Ovary (tissue), 7 donors: ENCODE measurements at regions not wholly inside any gene's neighbourhood (a gene's known extent, or its start where the extent isn't known, plus 50 kb on each side); places are given as distances from the start of the nearest gene placed in this dataset.
"Not testable (repeated sequence)": the region's sequence is repeated elsewhere in the genome, so short reads cannot be mapped to it uniquely, and the experiment has no call there.

Experiments
- DNase-seq, 5 donors: peaks; one replicate each; pipeline ENCODE4 v3.0.0-alpha.2; 2019 to 2020
- H3K27ac ChIP-seq, 2 donors: fragments of 200-600 bp; one replicate each; pipeline versions ENCODE4 v1.5.1 to v1.8.0; 2019 to 2022
- H3K27me3 ChIP-seq: fragments of 200-600 bp; one replicate; pipeline ENCODE4 v1.8.0; 2022
- H3K36me3 ChIP-seq: fragments of 200-600 bp; sonication (generic); one replicate; pipeline ENCODE4 v1.5.1; 2019
- H3K4me1 ChIP-seq: one replicate; pipeline ENCODE4 v1.8.1; 2013; ENCODE audit warnings: mild to moderate bottlenecking, moderate library complexity; ENCODE audit not compliant: insufficient read depth
- H3K4me3 ChIP-seq: fragments of 200-600 bp; sonication (generic); one replicate; pipeline ENCODE4 v1.5.1; 2017
- H3K9me3 ChIP-seq, 2 donors: fragments of 200-600 bp in 1 of 2; sonication (generic) in 1 of 2; one replicate each; pipeline versions ENCODE4 v1.5.1 to v1.8.1; 2013 to 2019; ENCODE audit warnings: mild to moderate bottlenecking in 1 of 2, moderate library complexity in 1 of 2
- EP300 ChIP-seq: sonication (generic); formaldehyde crosslinking; IDR thresholded peaks from one replicate; pipeline ENCODE4 v1.6.1; 2017; ENCODE audit warnings: antibody characterized with exemption
- POLR2A ChIP-seq: fragments of 450-650 bp; IDR thresholded peaks from one replicate; pipeline ENCODE4 v1.6.1; 2017; ENCODE audit warnings: antibody characterized with exemption, mild to moderate bottlenecking, moderate library complexity
- WGBS, 3 donors: extraction: QIAGEN DNeasy Blood & Tissue Kit in 1 of 3; methylation state at CpG; one replicate each; pipeline versions ENCODE4 v1.1.5 to v1.1.7; 2013 to 2017; 5-methylcytosine and 5-hydroxymethylcytosine counted together
- intact Hi-C, 4 donors: fragments of 100-400 bp; cut with DNase I; formaldehyde crosslinking; loops; one replicate each; pipeline versions ENCODE4 v1.11.0 to v1.15.1; 2022 to 2023
- TF ChIP-seq, protein P1 (sequence below), 3 donors: fragments of 450-650 bp in 2 of 3; fragments of 200-600 bp in 1 of 3; IDR thresholded peaks; one replicate each; pipeline versions ENCODE4 v1.5.1 to v1.8.0; 2016 to 2022; ENCODE audit warnings: antibody characterized with exemption in 3 of 3, mild to moderate bottlenecking in 1 of 3
- donor health status: DM: no; HTN: no; CAD: no; lungs with moderate emphysema.
- donor health status: DM: no; HTN: no; CAD: no.
- donor health status: Bipolar disorder and iron deficiency.
- donor health status: DM: no; HTN: no; CAD: no.
- donor health status: DM: yes; HTN: yes; CAD: no.

DNA sequence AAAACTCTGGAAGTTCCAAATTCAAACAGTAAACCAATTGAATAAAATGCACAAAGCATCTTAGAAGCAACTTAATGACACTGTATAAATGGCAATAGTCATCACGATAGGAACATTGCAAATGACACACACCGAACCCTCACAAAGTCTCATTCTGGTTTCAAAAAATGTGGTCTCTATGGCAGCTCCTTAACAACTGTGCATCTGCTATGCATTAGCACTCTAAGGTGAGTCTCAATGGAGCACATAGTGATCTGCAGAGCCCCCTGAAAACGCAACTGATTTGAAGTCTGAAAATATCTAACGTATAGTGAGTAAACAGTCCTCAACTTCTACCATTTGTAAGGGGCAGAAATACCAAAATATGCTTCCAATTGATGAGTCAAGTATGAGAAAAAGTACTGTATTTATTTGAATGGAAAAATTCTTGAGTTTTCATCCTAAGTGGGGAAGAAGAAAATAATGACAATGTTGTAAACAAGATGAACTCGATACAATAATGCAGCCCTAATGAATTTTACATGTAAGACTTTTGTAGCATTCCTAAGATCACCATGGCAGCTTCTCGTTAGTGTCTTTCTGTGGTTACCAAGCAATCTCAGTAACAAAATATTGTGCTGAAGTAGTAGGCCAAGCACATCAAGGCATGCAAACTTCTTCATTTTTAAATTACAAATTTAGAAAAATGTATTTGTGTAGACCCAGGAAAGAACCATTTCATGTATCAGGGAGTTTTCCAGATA lies 517.5 kb upstream of the FAM174A start:
- H3K27me3 ChIP-seq: no peaks in the 10 kb centered on the region
- no peaks in the 10 kb centered on the region for H3K9me3 ChIP-seq
- no peak overlapping the region for H3K4me3 ChIP-seq
- H3K27ac ChIP-seq: no peak overlapping the region
- WGBS, 3 donors: 72 to 78% (median 75%) methylated on average over 6 of the region's 6 CpGs
- H3K36me3 ChIP-seq: no peaks in the 10 kb centered on the region
- intact Hi-C loops: no loop called here
- no peak for DNase-seq
- H3K4me1 ChIP-seq: no peaks in the 10 kb centered on the region
- no peak for TF ChIP-seq EP300
- no peak for TF ChIP-seq POLR2A
- TF ChIP-seq, protein P1, sequence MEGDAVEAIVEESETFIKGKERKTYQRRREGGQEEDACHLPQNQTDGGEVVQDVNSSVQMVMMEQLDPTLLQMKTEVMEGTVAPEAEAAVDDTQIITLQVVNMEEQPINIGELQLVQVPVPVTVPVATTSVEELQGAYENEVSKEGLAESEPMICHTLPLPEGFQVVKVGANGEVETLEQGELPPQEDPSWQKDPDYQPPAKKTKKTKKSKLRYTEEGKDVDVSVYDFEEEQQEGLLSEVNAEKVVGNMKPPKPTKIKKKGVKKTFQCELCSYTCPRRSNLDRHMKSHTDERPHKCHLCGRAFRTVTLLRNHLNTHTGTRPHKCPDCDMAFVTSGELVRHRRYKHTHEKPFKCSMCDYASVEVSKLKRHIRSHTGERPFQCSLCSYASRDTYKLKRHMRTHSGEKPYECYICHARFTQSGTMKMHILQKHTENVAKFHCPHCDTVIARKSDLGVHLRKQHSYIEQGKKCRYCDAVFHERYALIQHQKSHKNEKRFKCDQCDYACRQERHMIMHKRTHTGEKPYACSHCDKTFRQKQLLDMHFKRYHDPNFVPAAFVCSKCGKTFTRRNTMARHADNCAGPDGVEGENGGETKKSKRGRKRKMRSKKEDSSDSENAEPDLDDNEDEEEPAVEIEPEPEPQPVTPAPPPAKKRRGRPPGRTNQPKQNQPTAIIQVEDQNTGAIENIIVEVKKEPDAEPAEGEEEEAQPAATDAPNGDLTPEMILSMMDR (IDR thresholded peaks at IDR 0.05): no peak

DNA sequence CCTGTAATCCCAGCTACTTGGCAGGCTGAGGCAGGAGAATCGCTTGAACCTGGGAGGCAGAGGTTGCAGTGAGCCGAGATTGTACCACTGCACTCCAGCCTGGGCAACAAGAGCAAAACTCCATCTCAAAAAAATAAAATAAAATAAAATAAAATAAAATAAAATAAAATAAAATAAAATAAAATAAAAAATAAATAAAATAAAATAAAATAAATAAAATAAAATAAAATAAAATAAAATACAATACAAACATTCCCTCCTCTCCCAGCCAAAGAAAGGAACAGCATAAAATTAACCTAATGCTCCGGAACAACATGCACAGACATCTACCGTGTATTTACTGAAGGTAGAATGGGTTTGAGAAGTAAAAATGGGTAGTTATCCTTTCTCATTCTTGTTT lies 521.9 kb upstream of the FAM174A start:
- DNase-seq, H3K9me3 ChIP-seq, H3K27ac ChIP-seq, H3K27me3 ChIP-seq, H3K4me3 ChIP-seq, intact Hi-C loops, H3K36me3 ChIP-seq, H3K4me1 ChIP-seq: not testable (repeated sequence)
- WGBS, 3 donors: 77 to 96% (median 93%) methylated on average over 4 of the region's 4 CpGs

DNA sequence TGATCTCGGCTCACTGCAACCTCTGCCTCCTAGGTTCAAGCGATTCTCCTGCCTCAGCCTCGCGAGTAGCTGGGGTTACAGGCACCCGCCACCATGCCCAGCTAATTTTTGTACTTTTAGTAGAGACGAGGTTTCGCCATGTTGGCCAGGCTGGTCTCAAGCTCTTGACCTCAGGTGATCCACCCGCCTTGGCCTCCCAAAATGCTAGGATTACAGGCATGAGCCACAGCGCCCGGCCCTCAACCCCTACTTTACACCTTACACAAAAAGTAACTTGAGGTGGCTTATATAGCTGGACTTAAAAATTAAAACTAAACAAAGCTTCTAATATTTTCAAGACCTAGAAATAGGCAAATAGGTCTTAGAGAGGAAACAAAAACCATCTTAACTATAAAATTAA lies 524.0 kb upstream of the FAM174A start:
- H3K27ac ChIP-seq, H3K9me3 ChIP-seq, DNase-seq, intact Hi-C loops, H3K4me3 ChIP-seq, H3K27me3 ChIP-seq, H3K4me1 ChIP-seq, H3K36me3 ChIP-seq: not testable (repeated sequence)
- WGBS, 3 donors: 92 to 95% (median 93%) methylated on average over 10 of the region's 10 CpGs

DNA sequence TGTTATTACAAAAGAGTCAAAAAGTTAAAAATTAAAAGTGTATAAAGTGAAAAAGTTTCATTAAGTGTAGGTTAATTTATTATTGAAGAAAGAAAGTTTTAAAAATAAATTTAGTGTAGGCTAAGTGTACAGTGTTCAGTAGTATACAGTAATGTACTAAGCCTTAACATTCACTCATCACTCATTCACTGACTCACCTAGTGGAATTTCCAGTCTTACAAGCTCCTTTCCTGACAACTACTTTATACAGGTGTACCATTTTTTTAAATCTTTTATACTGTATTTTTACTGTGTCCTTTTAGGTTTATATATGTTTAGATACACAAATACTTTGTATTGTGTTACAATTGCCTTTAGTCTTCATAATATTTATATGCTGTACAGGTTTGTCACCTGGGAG lies 530.2 kb upstream of the FAM174A start:
- DNase-seq: no peak
- no peak overlapping the region for H3K4me3 ChIP-seq
- intact Hi-C loops: no loop called here
- TF ChIP-seq POLR2A: no peak
- TF ChIP-seq, protein P1 (IDR thresholded peaks at IDR 0.05): no peak
- TF ChIP-seq EP300: no peak
- no peaks in the 10 kb centered on the region for H3K27me3 ChIP-seq
- H3K36me3 ChIP-seq: no peaks in the 10 kb centered on the region
- no peaks in the 10 kb centered on the region for H3K9me3 ChIP-seq
- no peak overlapping the region for H3K27ac ChIP-seq
- no peaks in the 10 kb centered on the region for H3K4me1 ChIP-seq

DNA sequence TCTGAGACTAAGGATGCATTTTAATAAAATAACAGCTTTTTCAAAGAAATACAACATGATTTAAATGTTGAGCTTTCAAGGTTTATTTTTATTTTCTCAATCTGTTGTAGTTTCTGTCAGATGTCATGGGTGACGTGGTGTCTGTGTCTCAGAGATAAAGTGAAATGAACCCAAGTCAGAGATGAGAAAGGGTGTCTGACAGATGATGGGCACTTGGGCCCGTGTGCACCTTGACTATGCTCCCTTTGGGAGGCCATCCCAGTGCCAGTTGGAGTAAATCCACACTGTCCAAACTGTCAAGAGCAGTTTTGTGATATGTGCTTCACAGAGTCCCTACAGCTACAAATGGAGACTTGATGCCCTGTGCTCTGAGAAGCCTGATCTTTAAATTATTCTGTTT lies 536.9 kb upstream of the FAM174A start:
- WGBS, 3 donors: 34 to 46% (median 44%) methylated on average over 2 of the region's 2 CpGs

More for the DNA sequence above, 536.9 kb upstream of the FAM174A start:
- intact Hi-C loops: no loop called here
- no peaks in the 10 kb centered on the region for H3K27me3 ChIP-seq
- no peaks in the 10 kb centered on the region for H3K36me3 ChIP-seq
- no peak overlapping the region for H3K27ac ChIP-seq
- TF ChIP-seq EP300 (no peak), POLR2A (no peak)
- TF ChIP-seq, protein P1 (IDR thresholded peaks at IDR 0.05): no peak
- no peaks in the 10 kb centered on the region for H3K4me1 ChIP-seq
- H3K9me3 ChIP-seq: no peaks in the 10 kb centered on the region
- no peak overlapping the region for H3K4me3 ChIP-seq
- DNase-seq: no peak
